ENCODE measurements at regions not wholly inside any gene's neighbourhood (a gene's known extent, or its start where the extent isn't known, plus 50 kb on each side); places are given as distances from the start of the nearest gene placed in this dataset.

- no peak overlapping the region for H3K27ac ChIP-seq (ENCODE audit: low read depth, low read length)
- peaks cover 2% of the 10 kb centered on the region for H3K36me3 Mint-ChIP-seq (ENCODE audit: low read depth)
- no peak overlapping the region for H3K4me3 ChIP-seq (ENCODE audit: low read length)
- H3K36me3 ChIP-seq (ENCODE audit: control insufficient read depth, insufficient read depth, low read length) = no peaks in the 10 kb centered on the region
- no peak for DNase-seq
- peaks cover 1% of the 10 kb centered on the region for H3K4me1 Mint-ChIP-seq
- H3K4me3 Mint-ChIP-seq = no peak overlapping the region
- peaks cover 9% of the 10 kb centered on the region for H3K9me3 Mint-ChIP-seq
- H3K27me3 ChIP-seq (ENCODE audit: control insufficient read depth, insufficient read depth, low read length, poor library complexity, severe bottlenecking) = no peaks in the 10 kb centered on the region
- H3K9me3 ChIP-seq (ENCODE audit: control insufficient read depth, low read length) = no peaks in the 10 kb centered on the region
- H3K4me1 ChIP-seq (ENCODE audit: control insufficient read depth, insufficient read depth, low read length) = no peaks in the 10 kb centered on the region
- H3K27me3 Mint-ChIP-seq (ENCODE audit: insufficient read depth) = no peaks in the 10 kb centered on the region
- no peak overlapping the region for H3K27ac Mint-ChIP-seq
- TF ChIP-seq CTCF (conservative IDR thresholded peaks at IDR 0.05) = no peak
- H3K9ac ChIP-seq (ENCODE audit: extremely low read depth, low read length, poor library complexity, severe bottlenecking) = no peak overlapping the region
- 83 to 87% methylated on average over 4 to 6 of the region's 6 CpGs for WGBS, 2 experiments (ENCODE audit: insufficient coverage in 1 of 2, insufficient read length in 1 of 2)
These were observed 608.7 kb downstream of the TFAP2A start for GRCh38 chr6:9806195-9806594.

GRCh38 chr6:9801249-9801754, 613.6 kb downstream of the TFAP2A start:
- Histone ChIP-seq H3K36me3 (ENCODE audit: control insufficient read depth, insufficient read depth, low read length) (no peaks in the 10 kb centered on the region), H3K4me3 (ENCODE audit: low read length) (no peak overlapping the region), H3K4me1 (ENCODE audit: control insufficient read depth, insufficient read depth, low read length) (no peaks in the 10 kb centered on the region), H3K9me3 (ENCODE audit: control insufficient read depth, low read length) (no peaks in the 10 kb centered on the region), H3K9ac (ENCODE audit: extremely low read depth, low read length, poor library complexity, severe bottlenecking) (no peak overlapping the region), H3K27me3 (ENCODE audit: control insufficient read depth, insufficient read depth, low read length, poor library complexity, severe bottlenecking) (no peaks in the 10 kb centered on the region), H3K27ac (ENCODE audit: low read depth, low read length) (no peak overlapping the region)
- no peak overlapping the region for H3K4me3 Mint-ChIP-seq
- no peaks in the 10 kb centered on the region for H3K9me3 Mint-ChIP-seq
- TF ChIP-seq CTCF (conservative IDR thresholded peaks at IDR 0.05) = no peak
- H3K36me3 Mint-ChIP-seq (ENCODE audit: low read depth) = peaks cover 2% of the 10 kb centered on the region
- DNase-seq = no peak
- no peaks in the 10 kb centered on the region for H3K4me1 Mint-ChIP-seq
- 89 to 94% methylated on average over 10 to 11 of the region's 11 CpGs for WGBS, 2 experiments (ENCODE audit: insufficient coverage in 1 of 2, insufficient read length in 1 of 2)
- no peaks in the 10 kb centered on the region for H3K27me3 Mint-ChIP-seq (ENCODE audit: insufficient read depth)
- H3K27ac Mint-ChIP-seq = no peak overlapping the region

GRCh38 chr6:9799582-9799981, 615.3 kb downstream of the TFAP2A start:
- Histone ChIP-seq H3K9ac (ENCODE audit: extremely low read depth, low read length, poor library complexity, severe bottlenecking) (no peak overlapping the region), H3K4me1 (ENCODE audit: control insufficient read depth, insufficient read depth, low read length) (no peaks in the 10 kb centered on the region), H3K36me3 (ENCODE audit: control insufficient read depth, insufficient read depth, low read length) (no peaks in the 10 kb centered on the region), H3K27ac (ENCODE audit: low read depth, low read length) (no peak overlapping the region), H3K9me3 (ENCODE audit: control insufficient read depth, low read length) (no peaks in the 10 kb centered on the region), H3K4me3 (ENCODE audit: low read length) (no peak overlapping the region), H3K27me3 (ENCODE audit: control insufficient read depth, insufficient read depth, low read length, poor library complexity, severe bottlenecking) (no peaks in the 10 kb centered on the region)
- Mint-ChIP-seq H3K27me3 (ENCODE audit: insufficient read depth) (no peaks in the 10 kb centered on the region), H3K36me3 (ENCODE audit: low read depth) (peaks cover 2% of the 10 kb centered on the region), H3K9me3 (no peaks in the 10 kb centered on the region), H3K4me3 (no peak overlapping the region), H3K4me1 (peaks cover 9% of the 10 kb centered on the region), H3K27ac (no peak overlapping the region)
- TF ChIP-seq CTCF (conservative IDR thresholded peaks at IDR 0.05) = no peak
- DNase-seq = no peak

Measured in endodermal cell (in vitro differentiated cells).